ENCODE measurements at regions not wholly inside any gene's neighbourhood (a gene's known extent, or its start where the extent isn't known, plus 50 kb on each side); places are given as distances from the start of the nearest gene placed in this dataset.
"Not testable (repeated sequence)": the region's sequence is repeated elsewhere in the genome, so short reads cannot be mapped to it uniquely, and the experiment has no call there.

- Histone ChIP-seq H3K27me3 (ENCODE audit: control insufficient read depth in 3 of 3, insufficient read depth in 3 of 3, low read depth in 1 of 3, low read length in 3 of 3) (no peaks in the 10 kb centered on the region), H4K91ac (ENCODE audit: low read depth, low read length, poor library complexity) (no peak overlapping the region), H3K27ac (replicated peaks; ENCODE audit: low read length) (no peak overlapping the region), H3K4ac (ENCODE audit: low read length) (no peak overlapping the region), H4K8ac (ENCODE audit: low read depth, low read length) (no peak overlapping the region), H3K4me2 (ENCODE audit: insufficient read depth, low read length, poor library complexity, severe bottlenecking) (no peak overlapping the region), H3K14ac (ENCODE audit: low read length) (no peak overlapping the region), H2AK5ac (ENCODE audit: low read depth, low read length) (no peak overlapping the region), H3K23ac (ENCODE audit: low read depth, low read length, poor library complexity) (no peak overlapping the region), H3K9me3 (replicated peaks in 1 of 2; ENCODE audit: control insufficient read depth in 2 of 2, insufficient read depth in 1 of 2, low read depth in 1 of 2, low read length in 2 of 2) (no peaks in the 10 kb centered on the region), H3K18ac (ENCODE audit: low read length) (no peak overlapping the region), H3K4me1 (ENCODE audit: control insufficient read depth in 2 of 2, insufficient read depth in 1 of 2, low read depth in 1 of 2, low read length in 2 of 2) (no peaks in the 10 kb centered on the region), H2BK15ac (ENCODE audit: low read length) (no peak overlapping the region), H2BK12ac (ENCODE audit: low read length) (no peak overlapping the region), H3K36me3 (replicated peaks in 1 of 2; ENCODE audit: control insufficient read depth in 2 of 2, insufficient read depth in 2 of 2, low read length in 2 of 2) (no peaks in the 10 kb centered on the region), H2AFZ (ENCODE audit: low read length) (no peak overlapping the region), H2BK5ac (ENCODE audit: low read length) (no peak overlapping the region), H3K79me1 (ENCODE audit: low read depth, low read length) (no peaks in the 10 kb centered on the region), H3K9ac (ENCODE audit: low read depth, low read length, poor library complexity) (no peak overlapping the region), H2BK120ac (ENCODE audit: low read depth, low read length) (no peak overlapping the region), H3K4me3 (ENCODE audit: low read length in 2 of 2) (no peak overlapping the region)
- WGBS, 2 donors (ENCODE audit: extremely low coverage in 2 of 2, insufficient read length in 2 of 2, insufficient replicate concordance in 1 of 2), result no CpG with 5 or more reads among the region's 2 CpGs
- no peak for DNase-seq (ENCODE audit: low spot score)
These were observed 127.9 kb downstream of the FAM170A start for GRCh38 chr5:119757276-119757675.

- H3K9me3 ChIP-seq (replicated peaks in 1 of 2; ENCODE audit: control insufficient read depth in 2 of 2, insufficient read depth in 1 of 2, low read depth in 1 of 2, low read length in 2 of 2); H3K27me3 ChIP-seq (ENCODE audit: control insufficient read depth in 3 of 3, insufficient read depth in 3 of 3, low read depth in 1 of 3, low read length in 3 of 3); H3K4me3 ChIP-seq (ENCODE audit: low read length in 2 of 2); H2BK5ac ChIP-seq (ENCODE audit: low read length); H3K36me3 ChIP-seq (replicated peaks in 1 of 2; ENCODE audit: control insufficient read depth in 2 of 2, insufficient read depth in 2 of 2, low read length in 2 of 2); H2AK5ac ChIP-seq (ENCODE audit: low read depth, low read length); H3K14ac ChIP-seq (ENCODE audit: low read length); H3K9ac ChIP-seq (ENCODE audit: low read depth, low read length, poor library complexity); H3K4me1 ChIP-seq (ENCODE audit: control insufficient read depth in 2 of 2, insufficient read depth in 1 of 2, low read depth in 1 of 2, low read length in 2 of 2); H3K79me1 ChIP-seq (ENCODE audit: low read depth, low read length); H4K91ac ChIP-seq (ENCODE audit: low read depth, low read length, poor library complexity); H3K4me2 ChIP-seq (ENCODE audit: insufficient read depth, low read length, poor library complexity, severe bottlenecking); H2BK120ac ChIP-seq (ENCODE audit: low read depth, low read length); H3K4ac ChIP-seq (ENCODE audit: low read length); H3K23ac ChIP-seq (ENCODE audit: low read depth, low read length, poor library complexity); H2BK15ac ChIP-seq (ENCODE audit: low read length); H3K27ac ChIP-seq (replicated peaks; ENCODE audit: low read length); H2BK12ac ChIP-seq (ENCODE audit: low read length); DNase-seq (ENCODE audit: low spot score); H4K8ac ChIP-seq (ENCODE audit: low read depth, low read length); H3K18ac ChIP-seq (ENCODE audit: low read length): not testable (repeated sequence)
- H2AFZ ChIP-seq (ENCODE audit: low read length), result peak overlapping the region; percentile 74
- no CpG with 5 or more reads among the region's 11 CpGs for WGBS, 2 donors (ENCODE audit: extremely low coverage in 2 of 2, insufficient read length in 2 of 2, insufficient replicate concordance in 1 of 2)
These were observed 140.6 kb downstream of the FAM170A start for GRCh38 chr5:119769695-119770693.

GRCh38 chr5:119780145-119780544 is 150.8 kb downstream of the FAM170A start:
- not testable (repeated sequence) for H3K4me3 ChIP-seq (ENCODE audit: low read length in 2 of 2); H3K9me3 ChIP-seq (replicated peaks in 1 of 2; ENCODE audit: control insufficient read depth in 2 of 2, insufficient read depth in 1 of 2, low read depth in 1 of 2, low read length in 2 of 2); DNase-seq (ENCODE audit: low spot score); H2AFZ ChIP-seq (ENCODE audit: low read length); H3K18ac ChIP-seq (ENCODE audit: low read length); H2BK5ac ChIP-seq (ENCODE audit: low read length); H2AK5ac ChIP-seq (ENCODE audit: low read depth, low read length); H3K27ac ChIP-seq (replicated peaks; ENCODE audit: low read length); H3K9ac ChIP-seq (ENCODE audit: low read depth, low read length, poor library complexity); H4K8ac ChIP-seq (ENCODE audit: low read depth, low read length); H3K27me3 ChIP-seq (ENCODE audit: control insufficient read depth in 3 of 3, insufficient read depth in 3 of 3, low read depth in 1 of 3, low read length in 3 of 3); H3K79me1 ChIP-seq (ENCODE audit: low read depth, low read length); H2BK120ac ChIP-seq (ENCODE audit: low read depth, low read length); H3K4me1 ChIP-seq (ENCODE audit: control insufficient read depth in 2 of 2, insufficient read depth in 1 of 2, low read depth in 1 of 2, low read length in 2 of 2); H3K36me3 ChIP-seq (replicated peaks in 1 of 2; ENCODE audit: control insufficient read depth in 2 of 2, insufficient read depth in 2 of 2, low read length in 2 of 2); H3K4ac ChIP-seq (ENCODE audit: low read length); H4K91ac ChIP-seq (ENCODE audit: low read depth, low read length, poor library complexity); H2BK12ac ChIP-seq (ENCODE audit: low read length); H3K14ac ChIP-seq (ENCODE audit: low read length); H3K23ac ChIP-seq (ENCODE audit: low read depth, low read length, poor library complexity); H3K4me2 ChIP-seq (ENCODE audit: insufficient read depth, low read length, poor library complexity, severe bottlenecking); H2BK15ac ChIP-seq (ENCODE audit: low read length)
- WGBS, 2 donors (ENCODE audit: extremely low coverage in 2 of 2, insufficient read length in 2 of 2, insufficient replicate concordance in 1 of 2), result no CpG with 5 or more reads among the region's 15 CpGs

- H2BK12ac ChIP-seq (ENCODE audit: low read length), result no peak overlapping the region
- H3K27ac ChIP-seq (replicated peaks; ENCODE audit: low read length), result no peak overlapping the region
- H3K4ac ChIP-seq (ENCODE audit: low read length), result no peak overlapping the region
- no peak overlapping the region for H3K14ac ChIP-seq (ENCODE audit: low read length)
- H3K36me3 ChIP-seq (replicated peaks in 1 of 2; ENCODE audit: control insufficient read depth in 2 of 2, insufficient read depth in 2 of 2, low read length in 2 of 2), result no peaks in the 10 kb centered on the region
- no peak overlapping the region for H2AFZ ChIP-seq (ENCODE audit: low read length)
- H4K91ac ChIP-seq (ENCODE audit: low read depth, low read length, poor library complexity), result no peak overlapping the region
- H2BK5ac ChIP-seq (ENCODE audit: low read length), result no peak overlapping the region
- no peak overlapping the region for H3K9ac ChIP-seq (ENCODE audit: low read depth, low read length, poor library complexity)
- no peaks in the 10 kb centered on the region for H3K9me3 ChIP-seq (replicated peaks in 1 of 2; ENCODE audit: control insufficient read depth in 2 of 2, insufficient read depth in 1 of 2, low read depth in 1 of 2, low read length in 2 of 2)
- H3K27me3 ChIP-seq (ENCODE audit: control insufficient read depth in 3 of 3, insufficient read depth in 3 of 3, low read depth in 1 of 3, low read length in 3 of 3), result no peaks in the 10 kb centered on the region
- H3K79me1 ChIP-seq (ENCODE audit: low read depth, low read length), result no peaks in the 10 kb centered on the region
- no peaks in the 10 kb centered on the region for H3K4me1 ChIP-seq (ENCODE audit: control insufficient read depth in 2 of 2, insufficient read depth in 1 of 2, low read depth in 1 of 2, low read length in 2 of 2)
- H4K8ac ChIP-seq (ENCODE audit: low read depth, low read length), result no peak overlapping the region
- H3K23ac ChIP-seq (ENCODE audit: low read depth, low read length, poor library complexity), result no peak overlapping the region
- no peak overlapping the region for H3K4me2 ChIP-seq (ENCODE audit: insufficient read depth, low read length, poor library complexity, severe bottlenecking)
- no peak overlapping the region for H2AK5ac ChIP-seq (ENCODE audit: low read depth, low read length)
- no peak overlapping the region for H2BK120ac ChIP-seq (ENCODE audit: low read depth, low read length)
- no peak overlapping the region for H3K4me3 ChIP-seq (ENCODE audit: low read length in 2 of 2)
- no peak overlapping the region for H3K18ac ChIP-seq (ENCODE audit: low read length)
- no peak overlapping the region for H2BK15ac ChIP-seq (ENCODE audit: low read length)
- DNase-seq (ENCODE audit: low spot score), result no peak
These were observed 155.7 kb downstream of the FAM170A start for GRCh38 chr5:119785057-119785456.

All from neuronal stem cell (in vitro differentiated cells).